Mucosa of descending colon (tissue), 3 donors: ENCODE measurements at regions not wholly inside any gene's neighbourhood (a gene's known extent, or its start where the extent isn't known, plus 50 kb on each side); places are given as distances from the start of the nearest gene placed in this dataset.

Experiments used
- ATAC-seq: fragments of 200-7000 bp; cut with Tn5 transposase; one replicate; pipeline ENCODE4 v1.9.1; 2020; ENCODE audit warnings: mild to moderate bottlenecking, moderate library complexity
- DNase-seq, 3 donors: peaks; one replicate each; pipeline ENCODE4 v3.0.0-alpha.2; 2020
- H3K36me3 ChIP-seq: fragments of 200-600 bp; one replicate; pipeline ENCODE4 v1.8.0; 2021; ENCODE audit warnings: low read depth, mild to moderate bottlenecking
- H3K4me1 ChIP-seq: fragments of 200-600 bp; one replicate; pipeline ENCODE4 v1.8.0; 2021; ENCODE audit warnings: low read depth, mild to moderate bottlenecking
- H3K4me3 ChIP-seq: fragments of 200-600 bp; one replicate; pipeline ENCODE4 v1.8.0; 2021; ENCODE audit warnings: mild to moderate bottlenecking
- H3K9me3 ChIP-seq: fragments of 200-600 bp; one replicate; pipeline ENCODE4 v1.8.0; 2021; ENCODE audit warnings: mild to moderate bottlenecking
- CTCF ChIP-seq: fragments of 200-600 bp; IDR thresholded peaks from one replicate; pipeline ENCODE4 v1.8.0; 2022; ENCODE audit warnings: antibody characterized with exemption, mild to moderate bottlenecking
- intact Hi-C, 2 donors: fragments of 100-400 bp; cut with DNase I in 1 of 2; cut with micrococcal nuclease in 1 of 2; formaldehyde crosslinking; loops; one replicate each; pipeline versions ENCODE4 v1.11.0 to v1.11.1; 2022; cut with DNase I, micrococcal nuclease
- donor health status: DM: no; HTN: no; CAD: no; lungs with moderate emphysema.
- donor health status: DM: no; HTN: no; CAD: no.
- donor health status: DM: no; HTN: yes; CAD: no.

- no peak for ATAC-seq
- intact Hi-C loops = no loop called here
- DNase-seq = no peak
- H3K4me3 ChIP-seq = no peak overlapping the region
- no peaks in the 10 kb centered on the region for H3K4me1 ChIP-seq
- no peaks in the 10 kb centered on the region for H3K9me3 ChIP-seq
- TF ChIP-seq CTCF = no peak
- no peaks in the 10 kb centered on the region for H3K36me3 ChIP-seq
Measured at GRCh38 chr11:11738370-11738769, 103.4 kb upstream of the USP47 start.

GRCh38 chr11:11735586-11735985 lies 106.2 kb upstream of the USP47 start:
- intact Hi-C loops = no loop called here
- no peak for ATAC-seq
- TF ChIP-seq CTCF = no peak

GRCh38 chr11:11733246-11733747 lies 108.5 kb upstream of the USP47 start:
- no peaks in the 10 kb centered on the region for H3K9me3 ChIP-seq
- H3K4me3 ChIP-seq = no peak overlapping the region
- DNase-seq (no peak), ATAC-seq (no peak)
- no peaks in the 10 kb centered on the region for H3K36me3 ChIP-seq
- TF ChIP-seq CTCF = no peak
- H3K4me1 ChIP-seq = no peaks in the 10 kb centered on the region
- intact Hi-C loops = no loop called here

More at GRCh38 chr11:11735586-11735985, 106.2 kb upstream of the USP47 start:
- no peak for DNase-seq
- Histone ChIP-seq H3K4me1 (no peaks in the 10 kb centered on the region), H3K4me3 (no peak overlapping the region), H3K36me3 (no peaks in the 10 kb centered on the region), H3K9me3 (no peaks in the 10 kb centered on the region)

GRCh38 chr11:11732116-11732515 lies 109.7 kb upstream of the USP47 start:
- ATAC-seq (no peak), DNase-seq (no peak)
- H3K36me3 ChIP-seq = no peaks in the 10 kb centered on the region
- no peaks in the 10 kb centered on the region for H3K4me1 ChIP-seq
- H3K9me3 ChIP-seq = no peaks in the 10 kb centered on the region
- no peak for TF ChIP-seq CTCF
- H3K4me3 ChIP-seq = no peak overlapping the region
- intact Hi-C loops = no loop called here

GRCh38 chr11:11731311-11732083 lies 109.7 kb upstream of the GALNT18 start:
- Histone ChIP-seq H3K9me3 (no peaks in the 10 kb centered on the region), H3K4me1 (no peaks in the 10 kb centered on the region), H3K4me3 (no peak overlapping the region), H3K36me3 (no peaks in the 10 kb centered on the region)
- TF ChIP-seq CTCF = no peak
- DNase-seq (no peak), ATAC-seq (no peak)
- intact Hi-C loops = no loop called here
